ENCODE measurements at regions not wholly inside any gene's neighbourhood (a gene's known extent, or its start where the extent isn't known, plus 50 kb on each side); places are given as distances from the start of the nearest gene placed in this dataset.

DNA sequence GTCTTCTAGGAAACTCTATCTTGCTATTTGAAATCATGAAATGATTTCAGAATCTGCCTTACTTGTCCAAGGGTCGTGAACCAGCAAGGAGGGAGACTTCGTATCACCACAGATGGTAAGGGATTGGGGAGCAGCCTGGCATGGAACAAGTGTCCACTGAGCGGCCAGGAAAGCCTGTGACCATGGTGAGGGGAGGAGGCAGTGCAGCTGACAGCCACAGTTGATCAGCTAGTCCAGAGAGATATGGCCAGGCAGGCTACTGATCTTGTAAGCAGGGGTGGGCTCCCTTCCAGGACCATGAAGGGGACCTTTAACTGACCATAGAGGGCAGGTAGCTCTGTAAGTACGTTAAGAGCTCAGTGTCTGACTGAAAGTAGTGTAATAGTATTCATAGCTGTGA lies 96.8 kb upstream of the TENT5A start:
- CTCF ChIA-PET: interaction anchor here (1.2 kb wide), 1 partner anchor 31 kb away, joined by 3 read pairs; no protein-coding TSS in a partner anchor
- POLR2A ChIA-PET: no interaction called here

DNA sequence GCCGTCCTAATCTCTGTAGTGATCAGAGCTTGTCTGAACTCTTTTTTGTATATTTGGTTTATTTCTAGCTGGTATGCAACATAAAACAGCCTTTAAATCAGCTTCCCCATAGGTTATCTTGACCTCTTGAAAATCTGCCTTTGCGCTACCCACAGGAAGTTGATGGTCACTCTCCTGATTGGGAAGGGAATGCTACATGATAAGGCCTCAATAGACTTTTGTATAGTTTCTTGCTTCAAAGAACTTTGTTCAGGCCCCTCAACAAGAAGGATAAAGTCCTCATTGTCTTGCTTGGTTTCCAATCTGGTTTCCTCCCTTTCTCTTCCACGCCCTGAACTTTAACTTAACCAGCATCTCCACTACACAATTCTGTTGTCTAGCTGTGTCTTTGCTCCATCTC lies 95.4 kb upstream of the TENT5A start:
- Histone ChIP-seq H3K36me3 (ENCODE audit: control insufficient read depth in 4 of 4, insufficient read depth in 4 of 4, low read length in 3 of 4) (no peaks in the 10 kb centered on the region), H3K4me1 (ENCODE audit: control extremely low read depth in 1 of 4, control insufficient read depth in 4 of 4, insufficient read depth in 4 of 4, low read length in 3 of 4) (peaks cover 6 to 13% (median 8%) of the 10 kb centered on the region in 4 experiments), H3K9me3 (ENCODE audit: control extremely low read depth in 1 of 5, control insufficient read depth in 4 of 5, insufficient read depth in 2 of 5, low read depth in 1 of 5, low read length in 4 of 5) (no peaks in the 10 kb centered on the region), H3K27ac (ENCODE audit: insufficient read depth in 1 of 2, low read depth in 1 of 2, low read length in 2 of 2, poor library complexity in 1 of 2, severe bottlenecking in 2 of 2) (no peak overlapping the region), H3K27me3 (replicated peaks in 2 of 5; ENCODE audit: control insufficient read depth in 4 of 5, insufficient read depth in 5 of 5, low read length in 4 of 5) (no peaks in the 10 kb centered on the region), H3K4me3 (ENCODE audit: control insufficient read depth in 1 of 7, extremely low read depth in 1 of 7, insufficient read depth in 4 of 7, low read depth in 2 of 7, low read length in 6 of 7) (no peak overlapping the region)
- ChIA-PET POLR2A (no interaction called here), CTCF (interaction anchor here (2.0 kb wide), 1 partner anchor 11 kb away, joined by 5 read pairs; no protein-coding TSS in a partner anchor)
- no peak for DNase-seq
- WGBS (ENCODE audit: insufficient coverage): 86% methylated on average over 2 of the region's 3 CpGs

More for the DNA sequence above, 96.8 kb upstream of the TENT5A start:
- peaks cover 6 to 13% (median 8%) of the 10 kb centered on the region in 4 experiments for H3K4me1 ChIP-seq (ENCODE audit: control extremely low read depth in 1 of 4, control insufficient read depth in 4 of 4, insufficient read depth in 4 of 4, low read length in 3 of 4)
- H3K4me3 ChIP-seq (ENCODE audit: control insufficient read depth in 1 of 7, extremely low read depth in 1 of 7, insufficient read depth in 4 of 7, low read depth in 2 of 7, low read length in 6 of 7): no peak overlapping the region
- no peaks in the 10 kb centered on the region for H3K36me3 ChIP-seq (ENCODE audit: control insufficient read depth in 4 of 4, insufficient read depth in 4 of 4, low read length in 3 of 4)
- no peaks in the 10 kb centered on the region for H3K9me3 ChIP-seq (ENCODE audit: control extremely low read depth in 1 of 5, control insufficient read depth in 4 of 5, insufficient read depth in 2 of 5, low read depth in 1 of 5, low read length in 4 of 5)
- no peak for DNase-seq
- no peak overlapping the region for H3K27ac ChIP-seq (ENCODE audit: insufficient read depth in 1 of 2, low read depth in 1 of 2, low read length in 2 of 2, poor library complexity in 1 of 2, severe bottlenecking in 2 of 2)
- 67% methylated on average over 3 of the region's 4 CpGs for WGBS (ENCODE audit: insufficient coverage)
- no peaks in the 10 kb centered on the region for H3K27me3 ChIP-seq (replicated peaks in 2 of 5; ENCODE audit: control insufficient read depth in 4 of 5, insufficient read depth in 5 of 5, low read length in 4 of 5)

DNA sequence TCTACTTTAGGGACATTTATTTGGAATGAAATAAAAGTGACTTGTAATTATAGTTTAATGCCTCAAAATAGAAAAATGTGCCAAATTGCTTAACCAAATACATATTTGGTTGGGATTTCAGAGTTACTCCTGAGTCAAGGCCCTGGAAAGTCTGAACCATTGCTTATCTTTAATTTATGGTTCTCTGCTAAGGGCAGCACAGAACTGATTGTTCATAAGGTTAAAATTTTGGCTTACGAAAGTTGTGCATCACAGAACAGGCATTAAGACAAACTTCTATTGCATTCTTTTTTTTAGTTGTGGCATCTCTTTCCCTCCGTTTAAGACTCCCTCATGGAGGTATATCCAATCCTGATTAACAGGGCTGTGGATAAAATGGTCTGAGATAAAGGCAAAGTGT lies 92.2 kb upstream of the TENT5A start:
- WGBS (ENCODE audit: insufficient coverage): no CpG with 5 or more reads among the region's 2 CpGs
- POLR2A ChIA-PET: no interaction called here

DNA sequence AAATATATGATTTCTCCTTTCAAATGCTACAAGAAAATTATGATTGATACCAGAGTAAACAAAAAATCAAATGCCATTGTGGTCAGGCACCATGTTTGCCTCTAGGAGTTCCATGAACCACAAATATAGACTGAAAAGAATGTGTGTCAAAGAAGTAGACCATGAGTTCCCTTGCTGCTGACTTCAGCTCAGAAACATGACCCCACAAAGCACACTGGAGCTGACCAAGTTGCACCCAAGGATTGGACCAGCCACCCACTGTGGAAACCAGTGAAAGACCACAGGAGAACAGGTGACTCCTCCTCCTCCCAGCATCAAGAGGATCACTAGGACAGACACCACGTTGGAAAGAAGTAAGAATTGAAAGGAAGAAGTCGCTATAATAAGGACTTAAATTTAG lies 90.8 kb upstream of the TENT5A start:
- ChIA-PET POLR2A (no interaction called here), CTCF (interaction anchor here (1.2 kb wide), 2 partner anchors 9 to 16 kb away, joined by 3 read pairs; no protein-coding TSS in a partner anchor)
- Histone ChIP-seq H3K27me3 (replicated peaks in 2 of 5; ENCODE audit: control insufficient read depth in 4 of 5, insufficient read depth in 5 of 5, low read length in 4 of 5) (no peaks in the 10 kb centered on the region), H3K4me3 (ENCODE audit: control insufficient read depth in 1 of 7, extremely low read depth in 1 of 7, insufficient read depth in 4 of 7, low read depth in 2 of 7, low read length in 6 of 7) (no peak overlapping the region), H3K9me3 (ENCODE audit: control extremely low read depth in 1 of 5, control insufficient read depth in 4 of 5, insufficient read depth in 2 of 5, low read depth in 1 of 5, low read length in 4 of 5) (no peaks in the 10 kb centered on the region), H3K4me1 (ENCODE audit: control extremely low read depth in 1 of 4, control insufficient read depth in 4 of 4, insufficient read depth in 4 of 4, low read length in 3 of 4) (peaks cover 6 to 13% (median 8%) of the 10 kb centered on the region in 4 experiments), H3K36me3 (ENCODE audit: control insufficient read depth in 4 of 4, insufficient read depth in 4 of 4, low read length in 3 of 4) (no peaks in the 10 kb centered on the region), H3K27ac (ENCODE audit: insufficient read depth in 1 of 2, low read depth in 1 of 2, low read length in 2 of 2, poor library complexity in 1 of 2, severe bottlenecking in 2 of 2) (no peak overlapping the region)
- no peak for DNase-seq
- WGBS (ENCODE audit: insufficient coverage): no CpG with 5 or more reads among the region's 2 CpGs

More for the DNA sequence above, 92.2 kb upstream of the TENT5A start:
- Histone ChIP-seq H3K36me3 (ENCODE audit: control insufficient read depth in 4 of 4, insufficient read depth in 4 of 4, low read length in 3 of 4) (no peaks in the 10 kb centered on the region), H3K9me3 (ENCODE audit: control extremely low read depth in 1 of 5, control insufficient read depth in 4 of 5, insufficient read depth in 2 of 5, low read depth in 1 of 5, low read length in 4 of 5) (no peaks in the 10 kb centered on the region), H3K27me3 (replicated peaks in 2 of 5; ENCODE audit: control insufficient read depth in 4 of 5, insufficient read depth in 5 of 5, low read length in 4 of 5) (no peaks in the 10 kb centered on the region), H3K4me1 (ENCODE audit: control extremely low read depth in 1 of 4, control insufficient read depth in 4 of 4, insufficient read depth in 4 of 4, low read length in 3 of 4) (peaks cover 6 to 13% (median 8%) of the 10 kb centered on the region in 4 experiments), H3K4me3 (ENCODE audit: control insufficient read depth in 1 of 7, extremely low read depth in 1 of 7, insufficient read depth in 4 of 7, low read depth in 2 of 7, low read length in 6 of 7) (no peak overlapping the region), H3K27ac (ENCODE audit: insufficient read depth in 1 of 2, low read depth in 1 of 2, low read length in 2 of 2, poor library complexity in 1 of 2, severe bottlenecking in 2 of 2) (no peak overlapping the region)
- no peak for DNase-seq
- CTCF ChIA-PET: interaction anchor here (1.3 kb wide), 1 partner anchor 1683 kb away, joined by 3 read pairs; no protein-coding TSS in a partner anchor

DNA sequence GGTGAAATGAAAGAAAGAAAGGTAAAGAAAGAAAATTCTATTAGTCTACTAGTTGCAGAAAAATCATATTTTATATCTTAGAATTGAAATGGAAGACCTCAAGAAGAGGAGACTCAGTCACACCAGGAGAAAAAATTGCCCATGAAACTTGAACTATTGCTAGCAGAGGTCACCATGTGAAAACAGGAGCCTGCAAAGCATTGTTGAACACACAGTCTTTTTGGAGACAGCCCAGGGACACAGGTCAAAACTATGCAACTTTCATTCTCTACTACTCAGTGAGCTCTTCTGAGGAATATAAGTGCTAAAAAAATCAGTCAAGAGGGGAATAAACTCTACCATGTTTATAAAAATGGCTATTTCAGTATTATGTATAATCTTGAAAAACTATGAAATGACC lies 89.8 kb upstream of the TENT5A start:
- ChIA-PET CTCF (interaction anchor here (1.2 kb wide), 1 partner anchor 15 kb away, joined by 3 read pairs; no protein-coding TSS in a partner anchor), POLR2A (interaction anchor here (0.7 kb wide), 1 partner anchor 67 kb away, joined by 3 read pairs; no protein-coding TSS in a partner anchor)
- Histone ChIP-seq H3K4me3 (ENCODE audit: control insufficient read depth in 1 of 7, extremely low read depth in 1 of 7, insufficient read depth in 4 of 7, low read depth in 2 of 7, low read length in 6 of 7) (no peak overlapping the region), H3K9me3 (ENCODE audit: control extremely low read depth in 1 of 5, control insufficient read depth in 4 of 5, insufficient read depth in 2 of 5, low read depth in 1 of 5, low read length in 4 of 5) (no peaks in the 10 kb centered on the region), H3K27me3 (replicated peaks in 2 of 5; ENCODE audit: control insufficient read depth in 4 of 5, insufficient read depth in 5 of 5, low read length in 4 of 5) (no peaks in the 10 kb centered on the region), H3K27ac (ENCODE audit: insufficient read depth in 1 of 2, low read depth in 1 of 2, low read length in 2 of 2, poor library complexity in 1 of 2, severe bottlenecking in 2 of 2) (no peak overlapping the region), H3K4me1 (ENCODE audit: control extremely low read depth in 1 of 4, control insufficient read depth in 4 of 4, insufficient read depth in 4 of 4, low read length in 3 of 4) (peaks cover 6 to 13% (median 8%) of the 10 kb centered on the region in 4 experiments), H3K36me3 (ENCODE audit: control insufficient read depth in 4 of 4, insufficient read depth in 4 of 4, low read length in 3 of 4) (no peaks in the 10 kb centered on the region)
- DNase-seq: no peak

DNA sequence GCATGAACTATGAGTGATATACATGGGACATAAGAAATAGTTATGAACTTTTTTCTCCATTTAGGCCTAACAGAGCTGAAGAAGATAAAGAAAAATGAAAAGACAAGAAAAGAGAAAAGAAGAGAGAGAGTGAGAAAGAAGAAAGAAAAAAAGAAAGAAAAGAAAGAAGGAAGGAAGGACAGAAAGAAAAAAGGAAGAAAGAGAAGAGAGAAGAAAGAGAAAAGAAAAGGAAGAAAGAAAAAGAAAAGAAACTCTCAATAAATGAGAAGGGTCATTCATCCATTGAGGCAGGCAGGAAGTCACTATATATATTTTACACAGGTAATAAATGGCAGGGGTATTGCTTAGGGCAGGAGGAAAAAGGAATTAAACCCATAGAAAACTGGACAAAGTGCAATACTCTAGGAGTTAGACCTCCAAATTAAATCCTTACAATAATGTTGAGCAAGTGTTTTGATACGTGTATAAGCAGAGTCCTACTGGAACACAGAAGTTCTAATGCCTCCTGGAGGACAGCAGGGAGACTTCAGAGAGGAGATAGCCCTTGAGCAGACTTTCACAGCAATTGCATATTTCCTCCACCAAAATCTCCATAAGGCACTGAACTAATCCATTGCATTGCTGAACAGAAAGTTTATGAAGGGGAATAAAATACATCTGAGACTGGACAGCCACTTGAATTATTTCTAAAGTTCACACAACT lies 86.4 kb upstream of the TENT5A start:
- POLR2A ChIA-PET: interaction anchor here (0.6 kb wide), 1 partner anchor 78 kb away, joined by 4 read pairs; no protein-coding TSS in a partner anchor
- WGBS (ENCODE audit: insufficient coverage): no CpG with 5 or more reads among the region's 1 CpG
- no peaks in the 10 kb centered on the region for H3K4me1 ChIP-seq (ENCODE audit: control extremely low read depth in 1 of 4, control insufficient read depth in 4 of 4, insufficient read depth in 4 of 4, low read length in 3 of 4)
- H3K27ac ChIP-seq (ENCODE audit: insufficient read depth in 1 of 2, low read depth in 1 of 2, low read length in 2 of 2, poor library complexity in 1 of 2, severe bottlenecking in 2 of 2): no peak overlapping the region
- no peaks in the 10 kb centered on the region for H3K36me3 ChIP-seq (ENCODE audit: control insufficient read depth in 4 of 4, insufficient read depth in 4 of 4, low read length in 3 of 4)
- H3K4me3 ChIP-seq (ENCODE audit: control insufficient read depth in 1 of 7, extremely low read depth in 1 of 7, insufficient read depth in 4 of 7, low read depth in 2 of 7, low read length in 6 of 7): no peak overlapping the region
- no peaks in the 10 kb centered on the region for H3K9me3 ChIP-seq (ENCODE audit: control extremely low read depth in 1 of 5, control insufficient read depth in 4 of 5, insufficient read depth in 2 of 5, low read depth in 1 of 5, low read length in 4 of 5)
- CTCF ChIA-PET: interaction anchor here (1.0 to 1.6 kb wide), 4 partner anchors 13 to 105 kb away, joined by 3 to 4 read pairs (median 3); no protein-coding TSS in a partner anchor
- DNase-seq: peak; percentile 37 to 70 (median 65)
- H3K27me3 ChIP-seq (replicated peaks in 2 of 5; ENCODE audit: control insufficient read depth in 4 of 5, insufficient read depth in 5 of 5, low read length in 4 of 5): no peaks in the 10 kb centered on the region

DNA sequence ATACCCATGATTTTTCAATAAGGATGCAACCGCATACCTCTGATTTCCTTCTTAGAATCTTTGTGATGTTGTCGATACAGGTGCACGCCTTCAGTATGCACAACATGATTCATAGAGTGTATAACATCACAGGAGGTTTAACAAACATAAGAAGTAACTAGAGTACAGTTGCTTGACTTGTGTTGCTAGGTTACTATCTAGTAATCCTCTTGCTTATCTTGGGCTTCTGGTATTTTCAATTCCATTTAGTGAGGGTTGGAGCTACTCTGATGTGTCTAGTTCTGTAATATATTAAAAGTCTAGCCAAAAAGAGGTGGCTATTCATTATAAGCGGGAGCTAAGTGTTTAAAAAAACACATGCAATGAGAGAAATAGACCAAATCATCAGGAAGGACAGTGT lies 85.5 kb upstream of the TENT5A start:
- CTCF ChIA-PET: interaction anchor here (1.0 to 2.1 kb wide), 5 partner anchors 10 to 92 kb away, joined by 3 to 5 read pairs (median 3); no protein-coding TSS in a partner anchor
- no CpG with 5 or more reads among the region's 4 CpGs for WGBS (ENCODE audit: insufficient coverage)
- Histone ChIP-seq H3K27me3 (replicated peaks in 2 of 5; ENCODE audit: control insufficient read depth in 4 of 5, insufficient read depth in 5 of 5, low read length in 4 of 5) (no peaks in the 10 kb centered on the region), H3K4me1 (ENCODE audit: control extremely low read depth in 1 of 4, control insufficient read depth in 4 of 4, insufficient read depth in 4 of 4, low read length in 3 of 4) (no peaks in the 10 kb centered on the region), H3K36me3 (ENCODE audit: control insufficient read depth in 4 of 4, insufficient read depth in 4 of 4, low read length in 3 of 4) (no peaks in the 10 kb centered on the region), H3K27ac (ENCODE audit: insufficient read depth in 1 of 2, low read depth in 1 of 2, low read length in 2 of 2, poor library complexity in 1 of 2, severe bottlenecking in 2 of 2) (no peak overlapping the region), H3K4me3 (ENCODE audit: control insufficient read depth in 1 of 7, extremely low read depth in 1 of 7, insufficient read depth in 4 of 7, low read depth in 2 of 7, low read length in 6 of 7) (no peak overlapping the region), H3K9me3 (ENCODE audit: control extremely low read depth in 1 of 5, control insufficient read depth in 4 of 5, insufficient read depth in 2 of 5, low read depth in 1 of 5, low read length in 4 of 5) (no peaks in the 10 kb centered on the region)
- POLR2A ChIA-PET: interaction anchor here (0.6 kb wide), 1 partner anchor 77 kb away, joined by 4 read pairs; no protein-coding TSS in a partner anchor
- peak in 2 of 3 donors; percentile 30 to 43 for DNase-seq

All from common myeloid progenitor, CD34-positive (primary cell).